ENCODE measurements at regions not wholly inside any gene's neighbourhood (a gene's known extent, or its start where the extent isn't known, plus 50 kb on each side); places are given as distances from the start of the nearest gene placed in this dataset.

- intact Hi-C loops (cut with DNase I): no loop called here
- DNase-seq: peak in 1 of 10 donors; percentile 34
Observed at GRCh38 chr5:107157809-107158208, 512.9 kb downstream of the EFNA5 start.

GRCh38 chr5:107155707-107156106 is 515.0 kb downstream of the EFNA5 start:
- intact Hi-C loops (cut with DNase I): no loop called here

GRCh38 chr5:107154593-107154992 is 516.1 kb downstream of the EFNA5 start:
- peak in 6 of 10 donors; percentile 10 to 83 (median 41) for DNase-seq
- intact Hi-C loops (cut with DNase I): no loop called here

More at GRCh38 chr5:107155707-107156106, 515.0 kb downstream of the EFNA5 start:
- no peak for DNase-seq

GRCh38 chr5:107153283-107153682 is 517.5 kb downstream of the EFNA5 start:
- intact Hi-C loops (cut with DNase I): no loop called here

GRCh38 chr5:107149243-107150005 is 521.3 kb downstream of the EFNA5 start:
- DNase-seq: no peak
- intact Hi-C loops (cut with DNase I): no loop called here

More at GRCh38 chr5:107153283-107153682, 517.5 kb downstream of the EFNA5 start:
- no peak for DNase-seq

GRCh38 chr5:107147589-107147988 is 523.1 kb downstream of the EFNA5 start:
- intact Hi-C loops (cut with DNase I): no loop called here

GRCh38 chr5:107146901-107147300 is 523.8 kb downstream of the EFNA5 start:
- no peak for DNase-seq
- intact Hi-C loops (cut with DNase I): no loop called here

More at GRCh38 chr5:107147589-107147988, 523.1 kb downstream of the EFNA5 start:
- DNase-seq: no peak

GRCh38 chr5:107135391-107135790 is 535.3 kb downstream of the EFNA5 start:
- intact Hi-C loops (cut with DNase I): no loop called here
- no peak for DNase-seq

GRCh38 chr5:107134931-107135330 is 535.8 kb downstream of the EFNA5 start:
- no peak for DNase-seq
- intact Hi-C loops (cut with DNase I): no loop called here

- intact Hi-C loops (cut with DNase I): no loop called here
- no peak for DNase-seq
Observed at GRCh38 chr5:107129051-107129450, 541.7 kb downstream of the EFNA5 start.

GRCh38 chr5:107127878-107128277 is 542.9 kb downstream of the EFNA5 start:
- intact Hi-C loops (cut with DNase I): no loop called here
- DNase-seq: no peak

GRCh38 chr5:107126341-107126740 is 544.4 kb downstream of the EFNA5 start:
- DNase-seq: no peak
- intact Hi-C loops (cut with DNase I): no loop called here

GRCh38 chr5:107124376-107124775 is 546.4 kb downstream of the EFNA5 start:
- intact Hi-C loops (cut with DNase I): no loop called here
- DNase-seq: no peak

- no peak for DNase-seq
- intact Hi-C loops (cut with DNase I): no loop called here
Observed at GRCh38 chr5:107123014-107123413, 547.7 kb downstream of the EFNA5 start.

GRCh38 chr5:107121793-107122519 is 548.8 kb downstream of the EFNA5 start:
- intact Hi-C loops (cut with DNase I): no loop called here
- DNase-seq: no peak

- intact Hi-C loops (cut with DNase I): no loop called here
- DNase-seq: no peak
Observed at GRCh38 chr5:107119656-107120055, 551.1 kb downstream of the EFNA5 start.

- DNase-seq: no peak
- intact Hi-C loops (cut with DNase I): no loop called here
Observed at GRCh38 chr5:107118184-107119019, 552.3 kb downstream of the EFNA5 start.

- DNase-seq: peak in 1 of 10 donors; percentile 4
- intact Hi-C loops (cut with DNase I): no loop called here
Observed at GRCh38 chr5:107112216-107112615, 558.5 kb downstream of the EFNA5 start.

GRCh38 chr5:107104040-107104995 is 566.4 kb downstream of the EFNA5 start:
- DNase-seq: peak in 1 of 10 donors; percentile 55
- intact Hi-C loops (cut with DNase I): no loop called here

GRCh38 chr5:107103522-107103921 is 567.2 kb downstream of the EFNA5 start:
- intact Hi-C loops (cut with DNase I): no loop called here
- DNase-seq: no peak
